Mammary epithelial cell (primary cell): ENCODE measurements at regions not wholly inside any gene's neighbourhood (a gene's known extent, or its start where the extent isn't known, plus 50 kb on each side); places are given as distances from the start of the nearest gene placed in this dataset.

Experiments used
- CTCF ChIP-seq, 2 donors: IDR thresholded peaks in 1 of 2; conservative IDR thresholded peaks in 1 of 2; 2 replicates each; pipeline ENCODE4 v1.5.1; 2011 to 2012; ENCODE audit warnings: inconsistent platforms in 2 of 2, low read length in 2 of 2, mild to moderate bottlenecking in 2 of 2, control low read depth in 1 of 2, low read depth in 1 of 2; ENCODE audit not compliant: insufficient read depth in 1 of 2; ENCODE audit errors: extremely low read depth in 1 of 2
- EZH2 ChIP-seq: IDR thresholded peaks from 2 replicates; pipeline ENCODE4 v1.6.1; 2012; ENCODE audit warnings: low read length, inconsistent platforms, borderline replicate concordance

DNA sequence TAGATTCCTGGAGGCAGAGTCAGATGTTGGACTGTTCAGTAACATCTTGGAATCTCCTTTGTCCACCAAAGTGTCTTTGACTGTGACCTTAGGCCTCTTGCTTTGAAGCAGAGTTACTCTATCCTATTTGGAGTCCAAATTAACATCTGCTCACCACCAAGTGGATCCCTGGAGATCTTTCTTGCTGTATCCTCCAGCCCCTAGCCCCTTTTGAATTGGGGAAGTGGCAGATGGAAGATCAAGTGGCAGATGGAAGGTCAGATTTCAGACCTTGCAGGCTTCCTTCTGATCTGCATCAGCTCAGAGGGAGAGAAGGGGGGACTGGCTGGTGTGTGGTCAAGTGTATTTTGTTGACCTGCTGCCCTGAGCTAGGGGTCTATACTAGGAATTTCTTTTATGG lies 125.0 kb upstream of the ROPN1 start:
- no peak for TF ChIP-seq EZH2
- TF ChIP-seq CTCF (conservative IDR thresholded peaks at IDR 0.05 in 1 of 2, IDR thresholded peaks at IDR 0.05 in 1 of 2; ENCODE audit: extremely low read depth in 1 of 2, insufficient read depth in 1 of 2, low read depth in 1 of 2, low read length in 2 of 2), result no peak
